ENCODE measurements at regions not wholly inside any gene's neighbourhood (a gene's known extent, or its start where the extent isn't known, plus 50 kb on each side); places are given as distances from the start of the nearest gene placed in this dataset.

DNA sequence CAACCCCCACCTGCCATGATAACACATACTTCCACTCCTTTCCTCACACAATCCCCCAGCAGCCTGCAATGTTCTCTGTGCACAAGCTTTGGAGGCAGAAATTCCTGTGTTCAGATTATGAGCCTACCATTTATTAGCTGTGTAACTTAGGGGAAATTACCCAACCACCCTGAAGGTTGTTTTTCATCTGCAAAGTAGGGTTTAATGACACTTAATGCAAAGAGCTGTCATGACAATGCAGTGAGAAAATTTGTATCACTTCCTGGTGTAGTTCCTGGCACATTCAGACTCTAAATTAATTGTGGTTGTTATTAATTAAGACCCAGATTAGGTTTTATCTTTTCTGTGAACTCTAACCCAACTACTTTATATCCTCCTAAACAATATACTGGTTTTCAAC, 122.4 kb upstream of the DYRK2 start (continued):
- TF ChIP-seq TSHZ2 (CRISPR knock-in tag; IDR thresholded peaks at IDR 0.05) (no peak), GLIS3 (CRISPR knock-in tag; IDR thresholded peaks at IDR 0.05) (no peak), ESRRG (CRISPR knock-in tag; IDR thresholded peaks at IDR 0.05) (no peak), ZC3H10 (CRISPR knock-in tag; IDR thresholded peaks at IDR 0.05) (no peak)

GRCh38 chr12:67531051-67531450, 117.5 kb upstream of the DYRK2 start:
- no peak for ATAC-seq
- no peak for TF ChIP-seq GLIS3 (CRISPR knock-in tag; IDR thresholded peaks at IDR 0.05)
- no peak for TF ChIP-seq TCF4 (CRISPR knock-in tag; IDR thresholded peaks at IDR 0.05; ENCODE audit: borderline replicate concordance)
- TF ChIP-seq TOX (CRISPR knock-in tag; IDR thresholded peaks at IDR 0.05; ENCODE audit: borderline replicate concordance) = no peak
- no peak for TF ChIP-seq RARB (CRISPR knock-in tag; IDR thresholded peaks at IDR 0.05)
- TF ChIP-seq ZNF565 (CRISPR knock-in tag; conservative IDR thresholded peaks at IDR 0.05; ENCODE audit: low read depth) = no peak
- TF ChIP-seq, protein P1, sequence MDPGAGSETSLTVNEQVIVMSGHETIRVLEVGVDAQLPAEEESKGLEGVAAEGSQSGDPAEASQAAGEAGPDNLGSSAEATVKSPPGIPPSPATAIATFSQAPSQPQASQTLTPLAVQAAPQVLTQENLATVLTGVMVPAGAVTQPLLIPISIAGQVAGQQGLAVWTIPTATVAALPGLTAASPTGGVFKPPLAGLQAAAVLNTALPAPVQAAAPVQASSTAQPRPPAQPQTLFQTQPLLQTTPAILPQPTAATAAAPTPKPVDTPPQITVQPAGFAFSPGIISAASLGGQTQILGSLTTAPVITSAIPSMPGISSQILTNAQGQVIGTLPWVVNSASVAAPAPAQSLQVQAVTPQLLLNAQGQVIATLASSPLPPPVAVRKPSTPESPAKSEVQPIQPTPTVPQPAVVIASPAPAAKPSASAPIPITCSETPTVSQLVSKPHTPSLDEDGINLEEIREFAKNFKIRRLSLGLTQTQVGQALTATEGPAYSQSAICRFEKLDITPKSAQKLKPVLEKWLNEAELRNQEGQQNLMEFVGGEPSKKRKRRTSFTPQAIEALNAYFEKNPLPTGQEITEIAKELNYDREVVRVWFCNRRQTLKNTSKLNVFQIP (CRISPR knock-in tag; IDR thresholded peaks at IDR 0.05; ENCODE audit: borderline replicate concordance, low read depth) = no peak
- TF ChIP-seq CREB5 (CRISPR knock-in tag; IDR thresholded peaks at IDR 0.05; ENCODE audit: low read depth) = no peak
- TF ChIP-seq, protein P2, sequence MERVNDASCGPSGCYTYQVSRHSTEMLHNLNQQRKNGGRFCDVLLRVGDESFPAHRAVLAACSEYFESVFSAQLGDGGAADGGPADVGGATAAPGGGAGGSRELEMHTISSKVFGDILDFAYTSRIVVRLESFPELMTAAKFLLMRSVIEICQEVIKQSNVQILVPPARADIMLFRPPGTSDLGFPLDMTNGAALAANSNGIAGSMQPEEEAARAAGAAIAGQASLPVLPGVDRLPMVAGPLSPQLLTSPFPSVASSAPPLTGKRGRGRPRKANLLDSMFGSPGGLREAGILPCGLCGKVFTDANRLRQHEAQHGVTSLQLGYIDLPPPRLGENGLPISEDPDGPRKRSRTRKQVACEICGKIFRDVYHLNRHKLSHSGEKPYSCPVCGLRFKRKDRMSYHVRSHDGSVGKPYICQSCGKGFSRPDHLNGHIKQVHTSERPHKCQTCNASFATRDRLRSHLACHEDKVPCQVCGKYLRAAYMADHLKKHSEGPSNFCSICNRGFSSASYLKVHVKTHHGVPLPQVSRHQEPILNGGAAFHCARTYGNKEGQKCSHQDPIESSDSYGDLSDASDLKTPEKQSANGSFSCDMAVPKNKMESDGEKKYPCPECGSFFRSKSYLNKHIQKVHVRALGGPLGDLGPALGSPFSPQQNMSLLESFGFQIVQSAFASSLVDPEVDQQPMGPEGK (CRISPR knock-in tag; IDR thresholded peaks at IDR 0.05; ENCODE audit: borderline replicate concordance) = no peak
- TF ChIP-seq ZFP3 (CRISPR knock-in tag; IDR thresholded peaks at IDR 0.05) = no peak
- TF ChIP-seq ZNF8 (CRISPR knock-in tag; IDR thresholded peaks at IDR 0.05) = no peak
- TF ChIP-seq ZC3H10 (CRISPR knock-in tag; IDR thresholded peaks at IDR 0.05) = no peak
- no peak for TF ChIP-seq PPARA (CRISPR knock-in tag; IDR thresholded peaks at IDR 0.05; ENCODE audit: borderline replicate concordance)
- no peak for TF ChIP-seq ISL1 (CRISPR knock-in tag; IDR thresholded peaks at IDR 0.05)
- no peak for TF ChIP-seq SNAI2 (CRISPR knock-in tag; IDR thresholded peaks at IDR 0.05)
- TF ChIP-seq ESRRG (CRISPR knock-in tag; IDR thresholded peaks at IDR 0.05) = no peak
- no peak for TF ChIP-seq BACH2 (CRISPR knock-in tag; IDR thresholded peaks at IDR 0.05; ENCODE audit: borderline replicate concordance)

GRCh38 chr12:67531501-67531900, 117.0 kb upstream of the DYRK2 start:
- ATAC-seq = no peak
- TF ChIP-seq, protein P2 (CRISPR knock-in tag; IDR thresholded peaks at IDR 0.05; ENCODE audit: borderline replicate concordance) = no peak

- no peak for ATAC-seq
- no peak for TF ChIP-seq CREB5 (CRISPR knock-in tag; IDR thresholded peaks at IDR 0.05; ENCODE audit: low read depth)
- TF ChIP-seq CSDC2 (CRISPR knock-in tag; IDR thresholded peaks at IDR 0.05) = no peak
- no peak for TF ChIP-seq PPARA (CRISPR knock-in tag; IDR thresholded peaks at IDR 0.05; ENCODE audit: borderline replicate concordance)
- TF ChIP-seq, protein P2 (CRISPR knock-in tag; IDR thresholded peaks at IDR 0.05; ENCODE audit: borderline replicate concordance) = no peak
- TF ChIP-seq OSR1 (CRISPR knock-in tag; IDR thresholded peaks at IDR 0.05) = no peak
- TF ChIP-seq, protein P1 (CRISPR knock-in tag; IDR thresholded peaks at IDR 0.05; ENCODE audit: borderline replicate concordance, low read depth) = no peak
- no peak for TF ChIP-seq SNAI2 (CRISPR knock-in tag; IDR thresholded peaks at IDR 0.05)
These were observed 115.4 kb upstream of the DYRK2 start for GRCh38 chr12:67533159-67533558.

All from SK-N-SH treated with all-trans-retinoic acid at 6 μM for 48 hours (cell line).